ENCODE measurements at regions not wholly inside any gene's neighbourhood (a gene's known extent, or its start where the extent isn't known, plus 50 kb on each side); places are given as distances from the start of the nearest gene placed in this dataset.
A peak's percentile ranks its signal among the peaks of the same experiment; 100 is the strongest.

GRCh38 chr15:96051598-96051997 is 278.9 kb upstream of the NR2F2 start:
- no peaks in the 10 kb centered on the region for H3K9me3 ChIP-seq
- no peak overlapping the region for H3K4me3 ChIP-seq
- H3K27me3 ChIP-seq = peaks cover 10% of the 10 kb centered on the region
- TF ChIP-seq CTCF (IDR thresholded peaks at IDR 0.05) = no peak
- ATAC-seq (no peak), DNase-seq (no peak)
- H3K36me3 ChIP-seq = no peaks in the 10 kb centered on the region
- no peak overlapping the region for H3K27ac ChIP-seq
- H3K4me1 ChIP-seq = peaks cover 21% of the 10 kb centered on the region
- intact Hi-C loops (cut with DNase I) = no loop called here

- no peak for TF ChIP-seq CTCF (IDR thresholded peaks at IDR 0.05)
- Histone ChIP-seq H3K4me3 (no peak overlapping the region), H3K4me1 (peaks cover 16% of the 10 kb centered on the region), H3K9me3 (no peaks in the 10 kb centered on the region), H3K27ac (no peak overlapping the region), H3K27me3 (peaks cover 10% of the 10 kb centered on the region), H3K36me3 (no peaks in the 10 kb centered on the region)
- intact Hi-C loops (cut with DNase I) = no loop called here
- no peak for DNase-seq
- ATAC-seq = no peak
Observed at GRCh38 chr15:96052154-96052553, 278.3 kb upstream of the NR2F2 start.

- peaks cover 10% of the 10 kb centered on the region for H3K27me3 ChIP-seq
- intact Hi-C loops (cut with DNase I) = no loop called here
- peaks cover 16% of the 10 kb centered on the region for H3K4me1 ChIP-seq
- H3K27ac ChIP-seq = peak overlapping the region; percentile 14
- H3K9me3 ChIP-seq = no peaks in the 10 kb centered on the region
- TF ChIP-seq CTCF (IDR thresholded peaks at IDR 0.05) = no peak
- no peaks in the 10 kb centered on the region for H3K36me3 ChIP-seq
- no peak for DNase-seq
- peak overlapping the region; percentile 39 for H3K4me3 ChIP-seq
- ATAC-seq = no peak
Observed at GRCh38 chr15:96052572-96053030, 277.9 kb upstream of the NR2F2 start.

- Histone ChIP-seq H3K9me3 (no peaks in the 10 kb centered on the region), H3K4me1 (peaks cover 16% of the 10 kb centered on the region), H3K27me3 (peaks cover 10% of the 10 kb centered on the region), H3K36me3 (no peaks in the 10 kb centered on the region), H3K4me3 (peak overlapping the region; percentile 39), H3K27ac (peak overlapping the region; percentile 14)
- intact Hi-C loops (cut with DNase I) = no loop called here
- DNase-seq (peak; percentile 80), ATAC-seq (peak; percentile 80)
- TF ChIP-seq CTCF (IDR thresholded peaks at IDR 0.05) = no peak
Observed at GRCh38 chr15:96053031-96053780, 277.3 kb upstream of the NR2F2 start.

GRCh38 chr15:96053781-96054428 is 276.6 kb upstream of the NR2F2 start:
- ATAC-seq (peak; percentile 34), DNase-seq (no peak)
- TF ChIP-seq CTCF (IDR thresholded peaks at IDR 0.05) = no peak
- intact Hi-C loops (cut with DNase I) = no loop called here
- no peaks in the 10 kb centered on the region for H3K36me3 ChIP-seq
- no peaks in the 10 kb centered on the region for H3K9me3 ChIP-seq
- peaks cover 16% of the 10 kb centered on the region for H3K4me1 ChIP-seq
- H3K27ac ChIP-seq = peak overlapping the region; percentile 14
- peaks cover 10% of the 10 kb centered on the region for H3K27me3 ChIP-seq
- H3K4me3 ChIP-seq = peak overlapping the region; percentile 39
